ENCODE measurements at regions not wholly inside any gene's neighbourhood (a gene's known extent, or its start where the extent isn't known, plus 50 kb on each side); places are given as distances from the start of the nearest gene placed in this dataset.

DNA sequence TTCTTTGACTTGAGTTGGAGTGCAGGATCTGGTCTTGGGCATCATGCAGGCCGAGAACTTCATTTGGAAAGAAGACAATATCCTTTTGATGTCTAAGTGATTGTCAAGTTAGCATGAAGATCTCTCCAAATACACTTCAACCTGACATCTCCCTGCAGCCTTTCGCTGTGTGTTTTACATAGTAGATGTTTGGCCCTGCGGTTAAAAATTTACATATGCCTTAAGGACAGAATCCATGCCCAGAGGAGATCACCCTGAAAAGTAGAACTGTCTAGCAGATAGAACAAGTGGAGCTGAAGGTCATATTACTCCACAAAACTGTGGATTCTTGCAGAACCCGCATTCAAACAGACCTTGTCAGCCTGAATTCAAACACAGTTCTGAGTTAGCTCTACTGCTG lies 409.9 kb downstream of the LPIN1 start:
- BruUV-seq (replicated peaks) = no TSS peak
- Histone ChIP-seq H3K4me1 (ENCODE audit: control insufficient read depth, insufficient read depth, low read length) (peaks cover 5% of the 10 kb centered on the region), H3K36me3 (ENCODE audit: control insufficient read depth, insufficient read depth, low read length) (no peaks in the 10 kb centered on the region), H3K9me3 (ENCODE audit: control insufficient read depth, insufficient read depth, low read depth, low read length) (no peaks in the 10 kb centered on the region), H3K27ac (ENCODE audit: low read length) (no peak overlapping the region; the same call in 1 of the 2 replicates), H3K4me3 (ENCODE audit: low read depth in 2 of 2, low read length in 2 of 2) (no peak overlapping the region), H3K27me3 (ENCODE audit: control insufficient read depth, insufficient read depth, low read length) (no peaks in the 10 kb centered on the region)
- ATAC-seq = no peak
- no peak for DNase-seq (ENCODE audit: low read depth, low spot score)
- POLR2A ChIA-PET = no interaction called here
- in situ Hi-C loops (cut with HindIII; ENCODE audit: low pct_unique_long_range_greater_than_20kb, low sequenced_read_pairs) (no loop called here), intact Hi-C loops (cut with micrococcal nuclease; ENCODE audit: unreplicated experiment) (no loop called here)
- TF ChIP-seq TCF7L2 (IDR thresholded peaks at IDR 0.05; ENCODE audit: low read depth, low read length) (no peak), SIN3A (IDR thresholded peaks at IDR 0.05; ENCODE audit: borderline replicate concordance, insufficient read depth, low read depth, low read length) (no peak), POLR2AphosphoS5 (IDR thresholded peaks at IDR 0.05; ENCODE audit: low read depth, low read length) (no peak)
- TF ChIP-seq, protein P1, sequence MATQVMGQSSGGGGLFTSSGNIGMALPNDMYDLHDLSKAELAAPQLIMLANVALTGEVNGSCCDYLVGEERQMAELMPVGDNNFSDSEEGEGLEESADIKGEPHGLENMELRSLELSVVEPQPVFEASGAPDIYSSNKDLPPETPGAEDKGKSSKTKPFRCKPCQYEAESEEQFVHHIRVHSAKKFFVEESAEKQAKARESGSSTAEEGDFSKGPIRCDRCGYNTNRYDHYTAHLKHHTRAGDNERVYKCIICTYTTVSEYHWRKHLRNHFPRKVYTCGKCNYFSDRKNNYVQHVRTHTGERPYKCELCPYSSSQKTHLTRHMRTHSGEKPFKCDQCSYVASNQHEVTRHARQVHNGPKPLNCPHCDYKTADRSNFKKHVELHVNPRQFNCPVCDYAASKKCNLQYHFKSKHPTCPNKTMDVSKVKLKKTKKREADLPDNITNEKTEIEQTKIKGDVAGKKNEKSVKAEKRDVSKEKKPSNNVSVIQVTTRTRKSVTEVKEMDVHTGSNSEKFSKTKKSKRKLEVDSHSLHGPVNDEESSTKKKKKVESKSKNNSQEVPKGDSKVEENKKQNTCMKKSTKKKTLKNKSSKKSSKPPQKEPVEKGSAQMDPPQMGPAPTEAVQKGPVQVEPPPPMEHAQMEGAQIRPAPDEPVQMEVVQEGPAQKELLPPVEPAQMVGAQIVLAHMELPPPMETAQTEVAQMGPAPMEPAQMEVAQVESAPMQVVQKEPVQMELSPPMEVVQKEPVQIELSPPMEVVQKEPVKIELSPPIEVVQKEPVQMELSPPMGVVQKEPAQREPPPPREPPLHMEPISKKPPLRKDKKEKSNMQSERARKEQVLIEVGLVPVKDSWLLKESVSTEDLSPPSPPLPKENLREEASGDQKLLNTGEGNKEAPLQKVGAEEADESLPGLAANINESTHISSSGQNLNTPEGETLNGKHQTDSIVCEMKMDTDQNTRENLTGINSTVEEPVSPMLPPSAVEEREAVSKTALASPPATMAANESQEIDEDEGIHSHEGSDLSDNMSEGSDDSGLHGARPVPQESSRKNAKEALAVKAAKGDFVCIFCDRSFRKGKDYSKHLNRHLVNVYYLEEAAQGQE (IDR thresholded peaks at IDR 0.05; ENCODE audit: insufficient read depth in 1 of 2, low read depth in 2 of 2, low read length in 1 of 2) = no peak
- TF ChIP-seq, protein P2, sequence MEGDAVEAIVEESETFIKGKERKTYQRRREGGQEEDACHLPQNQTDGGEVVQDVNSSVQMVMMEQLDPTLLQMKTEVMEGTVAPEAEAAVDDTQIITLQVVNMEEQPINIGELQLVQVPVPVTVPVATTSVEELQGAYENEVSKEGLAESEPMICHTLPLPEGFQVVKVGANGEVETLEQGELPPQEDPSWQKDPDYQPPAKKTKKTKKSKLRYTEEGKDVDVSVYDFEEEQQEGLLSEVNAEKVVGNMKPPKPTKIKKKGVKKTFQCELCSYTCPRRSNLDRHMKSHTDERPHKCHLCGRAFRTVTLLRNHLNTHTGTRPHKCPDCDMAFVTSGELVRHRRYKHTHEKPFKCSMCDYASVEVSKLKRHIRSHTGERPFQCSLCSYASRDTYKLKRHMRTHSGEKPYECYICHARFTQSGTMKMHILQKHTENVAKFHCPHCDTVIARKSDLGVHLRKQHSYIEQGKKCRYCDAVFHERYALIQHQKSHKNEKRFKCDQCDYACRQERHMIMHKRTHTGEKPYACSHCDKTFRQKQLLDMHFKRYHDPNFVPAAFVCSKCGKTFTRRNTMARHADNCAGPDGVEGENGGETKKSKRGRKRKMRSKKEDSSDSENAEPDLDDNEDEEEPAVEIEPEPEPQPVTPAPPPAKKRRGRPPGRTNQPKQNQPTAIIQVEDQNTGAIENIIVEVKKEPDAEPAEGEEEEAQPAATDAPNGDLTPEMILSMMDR (IDR thresholded peaks at IDR 0.05) = no peak
- CTCF ChIA-PET = no interaction called here

GRCh38 chr2:12161085-12161484 lies 414.7 kb downstream of the LPIN1 start:
- no peaks in the 10 kb centered on the region for H3K27me3 ChIP-seq (ENCODE audit: control insufficient read depth, insufficient read depth, low read length)
- TF ChIP-seq, protein P1 (IDR thresholded peaks at IDR 0.05; ENCODE audit: insufficient read depth in 1 of 2, low read depth in 2 of 2, low read length in 1 of 2) = no peak
- TF ChIP-seq SIN3A (IDR thresholded peaks at IDR 0.05; ENCODE audit: borderline replicate concordance, insufficient read depth, low read depth, low read length) = no peak
- TF ChIP-seq TCF7L2 (IDR thresholded peaks at IDR 0.05; ENCODE audit: low read depth, low read length) = no peak
- TF ChIP-seq, protein P2 (IDR thresholded peaks at IDR 0.05) = no peak
- TF ChIP-seq POLR2AphosphoS5 (IDR thresholded peaks at IDR 0.05; ENCODE audit: low read depth, low read length) = no peak
- POLR2A ChIA-PET = no interaction called here
- intact Hi-C loops (cut with micrococcal nuclease; ENCODE audit: unreplicated experiment) = no loop called here
- no peaks in the 10 kb centered on the region for H3K36me3 ChIP-seq (ENCODE audit: control insufficient read depth, insufficient read depth, low read length)
- no peak overlapping the region for H3K4me3 ChIP-seq (ENCODE audit: low read depth in 2 of 2, low read length in 2 of 2)
- DNase-seq (ENCODE audit: low read depth, low spot score) = no peak
- H3K9me3 ChIP-seq (ENCODE audit: control insufficient read depth, insufficient read depth, low read depth, low read length) = no peaks in the 10 kb centered on the region
- BruUV-seq (replicated peaks) = no TSS peak
- H3K4me1 ChIP-seq (ENCODE audit: control insufficient read depth, insufficient read depth, low read length) = peaks cover 5% of the 10 kb centered on the region; the same call in 1 of the 2 replicates
- in situ Hi-C loops (cut with HindIII; ENCODE audit: low pct_unique_long_range_greater_than_20kb, low sequenced_read_pairs) = no loop called here
- no peak for ATAC-seq
- H3K27ac ChIP-seq (ENCODE audit: low read length) = peak overlapping the region; percentile 15; the same call in 1 of the 2 replicates
- CTCF ChIA-PET = interaction anchor here (0.6 kb wide), 1 partner anchor 556 kb away, joined by 3 read pairs; the partner anchor contains the start of gene TRIB2

All from Panc1 (cell line).